Hematopoietic multipotent progenitor cell (in vitro differentiated cells): ENCODE measurements at regions not wholly inside any gene's neighbourhood (a gene's known extent, or its start where the extent isn't known, plus 50 kb on each side); places are given as distances from the start of the nearest gene placed in this dataset.
"Not testable (repeated sequence)": the region's sequence is repeated elsewhere in the genome, so short reads cannot be mapped to it uniquely, and the experiment has no call there.

Source experiments
- DNase-seq, 3 donors: peaks; one replicate each; pipeline ENCODE4 v3.0.0-alpha.2; 2011 to 2015; ENCODE audit warnings: low read depth in 2 of 3, low spot score in 2 of 3

GRCh38 chr12:124159655-124160054 is 135.2 kb upstream of the RFLNA start:
- no peak for DNase-seq

GRCh38 chr12:124160097-124160756 is 134.7 kb upstream of the RFLNA start:
- DNase-seq: no peak

- not testable (repeated sequence) for DNase-seq
These were observed 133.5 kb upstream of the RFLNA start for GRCh38 chr12:124161402-124161801.

- DNase-seq: no peak
These were observed 132.5 kb upstream of the RFLNA start for GRCh38 chr12:124162151-124163110.

- DNase-seq: no peak
These were observed 129.2 kb upstream of the RFLNA start for GRCh38 chr12:124165695-124166094.

- no peak for DNase-seq
These were observed 127.8 kb upstream of the RFLNA start for GRCh38 chr12:124167141-124167540.

GRCh38 chr12:124168016-124168786 is 126.7 kb upstream of the RFLNA start:
- no peak for DNase-seq

- DNase-seq: no peak
These were observed 125.2 kb upstream of the RFLNA start for GRCh38 chr12:124169577-124170284.

GRCh38 chr12:124170760-124171159 is 124.1 kb upstream of the RFLNA start:
- DNase-seq: no peak

- DNase-seq: no peak
These were observed 123.5 kb upstream of the RFLNA start for GRCh38 chr12:124171231-124171979.

- no peak for DNase-seq
These were observed 122.3 kb upstream of the RFLNA start for GRCh38 chr12:124172636-124173035.

GRCh38 chr12:124173692-124174091 is 121.2 kb upstream of the RFLNA start:
- no peak for DNase-seq

GRCh38 chr12:124174451-124175348 is 120.2 kb upstream of the RFLNA start:
- DNase-seq: no peak

- no peak for DNase-seq
These were observed 119.2 kb upstream of the RFLNA start for GRCh38 chr12:124175704-124176103.

GRCh38 chr12:124177276-124177950 is 117.5 kb upstream of the RFLNA start:
- DNase-seq: no peak

GRCh38 chr12:124177951-124178316 is 117.0 kb upstream of the RFLNA start:
- no peak for DNase-seq

- DNase-seq: no peak
These were observed 114.8 kb upstream of the RFLNA start for GRCh38 chr12:124179936-124180607.

- no peak for DNase-seq
These were observed 111.7 kb upstream of the RFLNA start for GRCh38 chr12:124183172-124183571.
